IMR-90 (cell line): ENCODE measurements at regions not wholly inside any gene's neighbourhood (a gene's known extent, or its start where the extent isn't known, plus 50 kb on each side); places are given as distances from the start of the nearest gene placed in this dataset.
A peak's percentile ranks its signal among the peaks of the same experiment; 100 is the strongest.

Source experiments
- ATAC-seq: fragments of 200-7000 bp; cut with Tn5 transposase; 2 replicates; pipeline ENCODE4 v1.9.1; 2020; ENCODE audit warnings: low read depth, mild to moderate bottlenecking, moderate library complexity
- BruUV-seq: library from RNA; stranded (reverse); fragments of 400-500 nt; replicated peaks from 2 replicates; lab custom pipeline; 2021; lab: Mats Ljungman, UMichigan
- CTCF ChIA-PET: fragments of 300-600 bp; formaldehyde crosslinking; extraction: SDS; loops from one replicate; lab custom pipeline; 2021; ENCODE audit warnings: antibody characterized with exemption; lab: Yijun Ruan, JAX
- POLR2A ChIA-PET: fragments of 300-600 bp; sonication (Branson Sonifier 250); formaldehyde crosslinking; loops from one replicate; lab custom pipeline; 2022; ENCODE audit warnings: antibody characterized with exemption; ENCODE audit not compliant: unreplicated experiment; lab: Charles Lee
- DNase-seq: peaks from one replicate; pipeline ENCODE4 v3.0.0; 2013
- H2AFZ ChIP-seq: replicated peaks from 2 replicates; pipeline ENCODE3; 2013; ENCODE audit warnings: low read length, mild to moderate bottlenecking; ENCODE audit not compliant: poor library complexity
- H2AK5ac ChIP-seq: 2 replicates; pipeline ENCODE4 v1.6.1; 2013; ENCODE audit warnings: low read depth, low read length, inconsistent platforms
- H2AK9ac ChIP-seq: replicated peaks from 2 replicates; pipeline ENCODE3; 2013; ENCODE audit warnings: mild to moderate bottlenecking, low read depth, low read length, moderate library complexity; ENCODE audit not compliant: poor library complexity
- H2BK120ac ChIP-seq: 2 replicates; pipeline ENCODE4 v1.6.1; 2013; ENCODE audit warnings: low read depth, low read length, inconsistent platforms
- H2BK15ac ChIP-seq: 3 replicates; pipeline ENCODE4 v1.6.1; 2013; ENCODE audit warnings: low read depth, low read length, inconsistent platforms
- H2BK20ac ChIP-seq: 2 replicates; pipeline ENCODE4 v1.6.1; 2013; ENCODE audit warnings: low read depth, mild to moderate bottlenecking, inconsistent platforms, low read length, moderate library complexity
- H2BK5ac ChIP-seq: 2 replicates; pipeline ENCODE4 v1.6.1; 2013; ENCODE audit warnings: mild to moderate bottlenecking, low read depth, low read length, inconsistent platforms; ENCODE audit not compliant: poor library complexity, severe bottlenecking
- H3K14ac ChIP-seq: replicated peaks from 2 replicates; pipeline ENCODE4 v1.6.1; 2013; ENCODE audit warnings: low read depth, low read length, inconsistent platforms
- H3K18ac ChIP-seq: 2 replicates; pipeline ENCODE4 v1.6.1; 2013; ENCODE audit warnings: low read depth, low read length, control low read depth
- H3K23ac ChIP-seq: 2 replicates; pipeline ENCODE4 v1.6.1; 2013; ENCODE audit warnings: low read depth, low read length, inconsistent platforms
- H3K27ac ChIP-seq: 2 replicates; pipeline ENCODE4 v1.5.1; 2013; ENCODE audit warnings: mild to moderate bottlenecking, control low read depth, low read length; ENCODE audit not compliant: insufficient read depth
- H3K27me3 ChIP-seq: 2 replicates; pipeline ENCODE4 v1.6.1; 2013; ENCODE audit warnings: low read length; ENCODE audit not compliant: control insufficient read depth, insufficient read depth
- H3K36me3 ChIP-seq: 2 replicates; pipeline ENCODE4 v1.6.1; 2013; ENCODE audit warnings: low read length, mixed read lengths; ENCODE audit not compliant: control insufficient read depth, insufficient read depth
- H3K4ac ChIP-seq: 2 replicates; pipeline ENCODE4 v1.6.1; 2013; ENCODE audit warnings: low read depth, low read length, inconsistent platforms
- H3K4me1 ChIP-seq: 2 replicates; pipeline ENCODE4 v1.6.1; 2013; ENCODE audit warnings: low read length, mixed read lengths; ENCODE audit not compliant: control insufficient read depth, insufficient read depth
- H3K4me2 ChIP-seq: 2 replicates; pipeline ENCODE4 v1.6.1; 2013; ENCODE audit warnings: low read depth, mild to moderate bottlenecking, control low read depth, low read length, moderate library complexity
- H3K4me3 ChIP-seq: 2 replicates; pipeline ENCODE4 v1.5.1; 2013; ENCODE audit warnings: low read depth, mild to moderate bottlenecking, control low read depth, low read length, moderate library complexity; ENCODE audit not compliant: insufficient read depth
- H3K56ac ChIP-seq: 2 replicates; pipeline ENCODE4 v1.6.1; 2013; ENCODE audit warnings: low read length, inconsistent platforms; ENCODE audit not compliant: insufficient read depth; ENCODE audit errors: extremely low read depth
- H3K79me1 ChIP-seq, 2 experiments: 2 replicates each; pipeline ENCODE4 v1.6.1; 2013; ENCODE audit warnings: low read length in 2 of 2, inconsistent platforms in 1 of 2, low read depth in 1 of 2
- H3K9ac ChIP-seq: 2 replicates; pipeline ENCODE4 v1.6.1; 2013; ENCODE audit warnings: low read depth, low read length, control low read depth
- H3K9me1 ChIP-seq: 2 replicates; pipeline ENCODE4 v1.6.1; 2013; ENCODE audit warnings: low read length, inconsistent platforms; ENCODE audit not compliant: insufficient read depth
- H3K9me3 ChIP-seq: 2 replicates; pipeline ENCODE4 v1.6.1; 2013; ENCODE audit warnings: low read length; ENCODE audit not compliant: control insufficient read depth, insufficient read depth
- H4K20me1 ChIP-seq: 2 replicates; pipeline ENCODE4 v1.6.1; 2013; ENCODE audit warnings: low read length, inconsistent platforms; ENCODE audit not compliant: insufficient read depth
- H4K5ac ChIP-seq: 2 replicates; pipeline ENCODE4 v1.6.1; 2013; ENCODE audit warnings: mild to moderate bottlenecking, low read depth, low read length, control low read depth
- H4K8ac ChIP-seq, 2 experiments: 2 replicates each; pipeline ENCODE4 v1.6.1; 2013; ENCODE audit warnings: low read depth in 2 of 2, low read length in 2 of 2, control low read depth in 1 of 2, inconsistent platforms in 1 of 2
- H4K91ac ChIP-seq: 2 replicates; pipeline ENCODE4 v1.6.1; 2013; ENCODE audit warnings: low read depth, low read length, inconsistent platforms; ENCODE audit not compliant: insufficient read depth
- CEBPB ChIP-seq: IDR thresholded peaks from 2 replicates; pipeline ENCODE4 v1.6.1; 2012; ENCODE audit warnings: low read depth, low read length, improper control_type of control experiment
- MAFK ChIP-seq: IDR thresholded peaks from 2 replicates; pipeline ENCODE4 v1.6.1; 2012; ENCODE audit warnings: low read depth, low read length, improper control_type of control experiment
- WGBS, 2 experiments: methylation state at CpG; one replicate each; pipeline versions ENCODE4 v1.1.5 to v1.1.7; 2013; ENCODE audit warnings: missing lambda C conversion rate in 2 of 2; ENCODE audit not compliant: insufficient read length in 1 of 2; ENCODE audit errors: extremely low coverage in 2 of 2; 5-methylcytosine and 5-hydroxymethylcytosine counted together
- dilution Hi-C: fragments of 300-500 bp; cut with HindIII; formaldehyde crosslinking; loops from one replicate; pipeline ENCODE4 v1.14.3; 2018; ENCODE audit warnings: low sequenced_read_pairs; ENCODE audit not compliant: unreplicated experiment
- in situ Hi-C: fragments of 300-500 bp; cut with MboI; formaldehyde crosslinking; loops from 3 replicates; pipeline ENCODE4 v1.14.3; 2019; ENCODE audit warnings: low sequenced_read_pairs, inconsistent platforms, mixed read lengths
- intact Hi-C: fragments of 100-400 bp; cut with micrococcal nuclease; formaldehyde crosslinking; loops from 2 replicates; pipeline ENCODE4 v1.10.0; 2022

DNA sequence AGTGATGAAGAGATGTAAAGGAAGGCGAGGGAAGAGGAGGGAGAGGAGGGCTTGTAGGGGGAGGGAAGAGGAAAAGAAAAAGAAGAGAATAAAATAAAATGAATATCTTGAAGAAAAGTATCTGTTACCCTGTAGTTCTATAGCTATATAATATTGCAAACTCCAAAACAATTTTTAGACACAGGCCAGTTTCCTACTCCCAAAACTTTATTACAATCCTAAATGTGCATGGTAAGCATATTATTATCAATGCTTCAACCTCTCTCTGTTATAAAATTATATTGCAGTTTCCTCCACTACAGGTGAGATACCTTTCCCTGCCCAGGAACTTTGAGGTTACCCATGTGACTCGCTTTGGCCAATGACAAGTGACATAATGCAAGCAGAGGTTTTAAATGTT lies 1351.6 kb upstream of the NRXN1 start:
- no peak overlapping the region for H2AK5ac ChIP-seq
- H3K56ac ChIP-seq = no peak overlapping the region
- H3K4me2 ChIP-seq = no peak overlapping the region
- no peak overlapping the region for H2BK20ac ChIP-seq
- H3K9me3 ChIP-seq = no peaks in the 10 kb centered on the region
- no TSS peak for BruUV-seq
- H2BK5ac ChIP-seq = no peak overlapping the region
- no peak overlapping the region for H4K8ac ChIP-seq
- dilution Hi-C loops = no loop called here
- intact Hi-C loops = no loop called here
- no peaks in the 10 kb centered on the region for H3K79me1 ChIP-seq
- whole genome bisulfite sequencing, 2 experiments = 96% methylated on average over 1 of the region's 2 CpGs; no CpG with 5 or more reads in 1 of the 2 experiments
- H2BK15ac ChIP-seq = no peak overlapping the region
- no peaks in the 10 kb centered on the region for H4K20me1 ChIP-seq
- H3K27me3 ChIP-seq = no peaks in the 10 kb centered on the region
- no peak overlapping the region for H3K18ac ChIP-seq
- H4K5ac ChIP-seq = no peak overlapping the region
- CTCF ChIA-PET = no interaction called here
- peaks cover 4% of the 10 kb centered on the region; the same call in 1 of the 2 replicates for H3K9me1 ChIP-seq
- no peak overlapping the region for H3K4me3 ChIP-seq
- H2AFZ ChIP-seq = no peak overlapping the region
- no peak overlapping the region for H2AK9ac ChIP-seq
- POLR2A ChIA-PET = no interaction called here
- ATAC-seq (no peak), DNase-seq (no peak)
- H3K4me1 ChIP-seq = peaks cover 1% of the 10 kb centered on the region; the same call in 1 of the 2 replicates
- H3K23ac ChIP-seq = no peak overlapping the region
- no peak overlapping the region for H2BK120ac ChIP-seq
- no peak overlapping the region for H3K4ac ChIP-seq
- H3K27ac ChIP-seq = no peak overlapping the region
- H3K36me3 ChIP-seq = no peaks in the 10 kb centered on the region
- H3K14ac ChIP-seq = no peak overlapping the region
- TF ChIP-seq MAFK (peak; percentile 83), CEBPB (no peak)
- in situ Hi-C loops = no loop called here
- H3K9ac ChIP-seq = no peak overlapping the region
- no peak overlapping the region for H4K91ac ChIP-seq
